ENCODE measurements at regions not wholly inside any gene's neighbourhood (a gene's known extent, or its start where the extent isn't known, plus 50 kb on each side); places are given as distances from the start of the nearest gene placed in this dataset.
"Not testable (repeated sequence)": the region's sequence is repeated elsewhere in the genome, so short reads cannot be mapped to it uniquely, and the experiment has no call there.

DNA sequence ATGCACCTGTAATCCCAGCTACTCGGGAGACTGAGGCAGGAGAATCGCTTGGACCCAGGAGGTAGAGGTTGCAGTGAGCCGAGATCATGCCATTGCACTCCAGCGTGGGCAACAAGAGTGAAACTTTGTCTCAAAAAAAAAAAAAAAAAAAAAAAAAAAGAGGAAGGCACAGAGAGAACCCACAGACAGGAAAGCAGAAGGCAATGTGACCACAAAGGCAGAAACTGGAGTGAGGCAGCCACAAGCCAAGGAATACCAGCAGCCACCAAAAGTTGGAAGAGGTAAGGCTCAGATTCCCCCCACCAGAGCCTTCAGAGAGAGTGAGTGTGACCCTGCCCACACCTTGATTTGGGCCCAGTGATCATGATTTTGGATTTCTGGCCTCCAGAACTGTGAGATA is 54.7 kb upstream of the E2F3 start:
- DNase-seq: not testable (repeated sequence)

GRCh38 chr6:20348041-20348440 is 53.6 kb upstream of the E2F3 start:
- DNase-seq: no peak

GRCh38 chr6:20349225-20349624 is 52.5 kb upstream of the E2F3 start:
- DNase-seq: no peak

GRCh38 chr6:20350215-20350614 is 51.5 kb upstream of the E2F3 start:
- DNase-seq: peak; percentile 41

DNA sequence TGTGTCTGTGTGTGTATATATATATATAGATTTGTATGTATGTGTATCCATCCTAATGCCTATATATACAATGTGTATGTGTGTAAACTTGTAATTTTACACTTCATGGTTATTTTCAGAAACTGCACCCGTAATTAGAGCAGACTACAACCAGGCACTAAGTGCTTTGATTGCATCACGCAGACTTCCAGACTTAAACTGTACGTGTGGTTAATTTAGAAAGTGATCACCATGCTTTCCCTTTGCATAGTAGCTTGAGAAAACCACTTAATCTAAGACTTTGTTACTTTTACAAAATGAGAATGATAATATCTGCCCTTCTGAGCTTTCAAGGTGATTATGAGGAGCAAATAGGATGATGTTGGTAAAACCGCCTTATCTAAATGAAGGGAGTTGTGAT is 50.1 kb upstream of the E2F3 start:
- DNase-seq: no peak

Data from NCI-H226 (cell line).